HEK293 (cell line): ENCODE measurements at regions not wholly inside any gene's neighbourhood (a gene's known extent, or its start where the extent isn't known, plus 50 kb on each side); places are given as distances from the start of the nearest gene placed in this dataset.
A peak's percentile ranks its signal among the peaks of the same experiment; 100 is the strongest.

Source experiments
- CTCF ChIA-PET: fragments of 350-600 bp; formaldehyde crosslinking; extraction: SDS; loops from one replicate; lab custom pipeline; 2021; ENCODE audit warnings: antibody characterized with exemption; lab: Yijun Ruan, JAX
- POLR2A ChIA-PET: fragments of 300-600 bp; formaldehyde crosslinking; extraction: SDS; loops from one replicate; lab custom pipeline; 2020; ENCODE audit warnings: antibody characterized with exemption, inconsistent platforms; lab: Yijun Ruan, JAX
- H3K27ac ChIP-seq: fragments of 200-500 bp; sonication (Bioruptor generic); 2 replicates; pipeline ENCODE4 v1.5.1; 2014; ENCODE audit warnings: low read depth, low read length, control low read depth, inconsistent platforms; ENCODE audit errors: extremely low read depth
- H3K36me3 ChIP-seq, 2 experiments: fragments of 200-500 bp in 1 of 2; sonication (Bioruptor generic) in 1 of 2; 1 replicate in 1 of 2; 2 replicates in 1 of 2; pipeline ENCODE4 v1.5.1; 2014 to 2017; ENCODE audit warnings: inconsistent platforms in 2 of 2, low read length in 2 of 2; ENCODE audit not compliant: control insufficient read depth in 2 of 2, insufficient read depth in 1 of 2
- H3K4me1 ChIP-seq: fragments of 200-500 bp; sonication (Bioruptor generic); 2 replicates; pipeline ENCODE4 v1.5.1; 2014; ENCODE audit warnings: mild to moderate bottlenecking, low read length, inconsistent platforms; ENCODE audit not compliant: control insufficient read depth, insufficient read depth
- H3K4me3 ChIP-seq: 2 replicates; pipeline ENCODE4 v1.5.1; 2011; ENCODE audit warnings: low read depth, mild to moderate bottlenecking, control low read depth, low read length, moderate library complexity
- H3K9me3 ChIP-seq: fragments of 200-500 bp; sonication (Bioruptor generic); 2 replicates; pipeline ENCODE4 v1.5.1; 2014; ENCODE audit warnings: low read depth, low read length, inconsistent platforms; ENCODE audit not compliant: control insufficient read depth, insufficient read depth
- FEZF1 ChIP-seq: fragments of 450-650 bp; formaldehyde crosslinking; IDR thresholded peaks from 2 replicates; pipeline ENCODE4 v1.5.1; 2016; ENCODE audit warnings: missing biosample characterization, missing genetic modification characterization
- GLIS1 ChIP-seq: fragments of 450-650 bp; formaldehyde crosslinking; IDR thresholded peaks from 2 replicates; pipeline ENCODE4 v1.5.1; 2016; ENCODE audit warnings: missing biosample characterization, missing genetic modification characterization
- HIC1 ChIP-seq: fragments of 450-650 bp; formaldehyde crosslinking; IDR thresholded peaks from 2 replicates; pipeline ENCODE4 v1.5.1; 2016; ENCODE audit warnings: missing biosample characterization, missing genetic modification characterization
- HOXC10 ChIP-seq: sonication (generic); formaldehyde crosslinking; IDR thresholded peaks from 2 replicates; pipeline ENCODE4 v1.8.1; 2023; ENCODE audit warnings: mild to moderate bottlenecking, missing genetic modification reagents
- IKZF3 ChIP-seq: fragments of 450-650 bp; IDR thresholded peaks from 2 replicates; pipeline ENCODE4 v1.5.0; 2018; ENCODE audit warnings: missing biosample characterization, mild to moderate bottlenecking, missing genetic modification characterization, moderate library complexity
- KLF10 ChIP-seq: fragments of 450-650 bp; IDR thresholded peaks from 2 replicates; pipeline ENCODE4 v1.5.1; 2018; ENCODE audit warnings: missing biosample characterization, mild to moderate bottlenecking, missing genetic modification characterization
- PRDM6 ChIP-seq: fragments of 450-650 bp; formaldehyde crosslinking; IDR thresholded peaks from 2 replicates; pipeline ENCODE4 v1.5.1; 2017; ENCODE audit warnings: missing biosample characterization, missing genetic modification characterization
- TCF7L2 ChIP-seq: IDR thresholded peaks from 2 replicates; pipeline ENCODE4 v1.6.1; 2011; ENCODE audit warnings: low read depth, mild to moderate bottlenecking, inconsistent platforms, low read length, moderate library complexity, borderline replicate concordance
- ZBTB11 ChIP-seq: fragments of 450-650 bp; formaldehyde crosslinking; conservative IDR thresholded peaks from 2 replicates; pipeline ENCODE4 v1.5.1; 2016; ENCODE audit warnings: low read depth, missing biosample characterization, missing genetic modification characterization
- ZFP37 ChIP-seq: fragments of 450-650 bp; formaldehyde crosslinking; IDR thresholded peaks from 2 replicates; pipeline ENCODE4 v1.5.1; 2016; ENCODE audit warnings: missing biosample characterization, missing genetic modification characterization
- ZNF133 ChIP-seq: fragments of 450-650 bp; formaldehyde crosslinking; IDR thresholded peaks from 2 replicates; pipeline ENCODE4 v1.5.1; 2016; ENCODE audit warnings: missing biosample characterization, missing genetic modification characterization
- ZNF138 ChIP-seq: fragments of 450-650 bp; formaldehyde crosslinking; IDR thresholded peaks from 2 replicates; pipeline ENCODE4 v1.5.1; 2016; ENCODE audit warnings: missing biosample characterization, missing genetic modification characterization, borderline replicate concordance
- ZNF155 ChIP-seq: fragments of 450-650 bp; formaldehyde crosslinking; IDR thresholded peaks from 2 replicates; pipeline ENCODE4 v1.5.1; 2016; ENCODE audit warnings: missing biosample characterization, missing genetic modification characterization
- ZNF274 ChIP-seq, 2 experiments: fragments of 200-500 bp in 1 of 2; fragments of 450-650 bp in 1 of 2; sonication (Bioruptor generic) in 1 of 2; formaldehyde crosslinking in 1 of 2; IDR thresholded peaks; 2 replicates each; pipeline versions ENCODE4 v1.5.1 to v1.6.1; 2014 to 2016; ENCODE audit warnings: borderline replicate concordance in 1 of 2, inconsistent platforms in 1 of 2, low read length in 1 of 2, missing biosample characterization in 1 of 2, missing genetic modification characterization in 1 of 2
- ZNF335 ChIP-seq: fragments of 450-650 bp; formaldehyde crosslinking; conservative IDR thresholded peaks from 2 replicates; pipeline ENCODE4 v1.5.1; 2016; ENCODE audit warnings: missing biosample characterization, missing genetic modification characterization
- ZNF416 ChIP-seq: fragments of 450-650 bp; formaldehyde crosslinking; IDR thresholded peaks from 2 replicates; pipeline ENCODE4 v1.5.1; 2016; ENCODE audit warnings: missing biosample characterization, missing genetic modification characterization
- ZNF449 ChIP-seq: fragments of 450-650 bp; formaldehyde crosslinking; IDR thresholded peaks from 2 replicates; pipeline ENCODE4 v1.5.1; 2017; ENCODE audit warnings: missing biosample characterization, mild to moderate bottlenecking, missing genetic modification characterization, moderate library complexity
- ZNF48 ChIP-seq: fragments of 450-650 bp; formaldehyde crosslinking; IDR thresholded peaks from 2 replicates; pipeline ENCODE4 v1.5.1; 2016; ENCODE audit warnings: missing biosample characterization, missing genetic modification characterization
- ZNF488 ChIP-seq: fragments of 450-650 bp; formaldehyde crosslinking; IDR thresholded peaks from 2 replicates; pipeline ENCODE4 v1.5.1; 2016; ENCODE audit warnings: missing biosample characterization, missing genetic modification characterization
- ZNF623 ChIP-seq: fragments of 450-650 bp; formaldehyde crosslinking; IDR thresholded peaks from 2 replicates; pipeline ENCODE4 v1.5.1; 2016; ENCODE audit warnings: missing biosample characterization, missing genetic modification characterization
- ZNF843 ChIP-seq: fragments of 450-650 bp; formaldehyde crosslinking; IDR thresholded peaks from 2 replicates; pipeline ENCODE4 v1.5.1; 2016; ENCODE audit warnings: missing biosample characterization, missing genetic modification characterization
- ZSCAN5A ChIP-seq: fragments of 450-650 bp; formaldehyde crosslinking; IDR thresholded peaks from 2 replicates; pipeline ENCODE4 v1.5.1; 2016; ENCODE audit warnings: missing biosample characterization, missing genetic modification characterization
- ZXDB ChIP-seq: fragments of 450-650 bp; formaldehyde crosslinking; IDR thresholded peaks from 2 replicates; pipeline ENCODE4 v1.5.1; 2016; ENCODE audit warnings: missing biosample characterization, missing genetic modification characterization

GRCh38 chr7:33727315-33727714, 178.0 kb upstream of the BMPER start:
- Histone ChIP-seq H3K36me3 (no peaks in the 10 kb centered on the region), H3K4me3 (no peak overlapping the region), H3K9me3 (no peaks in the 10 kb centered on the region), H3K27ac (peak overlapping the region; percentile 53; the same call in 1 of the 2 replicates), H3K4me1 (peaks cover 63% of the 10 kb centered on the region)
- CTCF ChIA-PET: interaction anchor here (0.9 to 1.6 kb wide), 2 partner anchors 11 kb away, joined by 3 to 5 read pairs; no protein-coding TSS in a partner anchor
- POLR2A ChIA-PET: no interaction called here
- TF ChIP-seq ZNF416 (no peak), ZSCAN5A (tag by site-specific recombination) (no peak), ZBTB11 (no peak), ZNF274 (IDR thresholded peaks at IDR 0.05; ENCODE audit: low read length) (no peak), ZNF274 (tag by site-specific recombination; IDR thresholded peaks at IDR 0.05; ENCODE audit: borderline replicate concordance) (no peak), ZNF623 (tag by site-specific recombination) (no peak), ZNF155 (no peak), HOXC10 (CRISPR knock-in tag) (no peak), ZNF488 (tag by site-specific recombination) (no peak)

- CTCF ChIA-PET: interaction anchor here (1.0 to 1.7 kb wide), 3 partner anchors 11 to 166 kb away, joined by 3 to 4 read pairs (median 3); no protein-coding TSS in a partner anchor
- TF ChIP-seq HIC1 (tag by site-specific recombination) (0 out of 2 replicates have a peak, but pooled peaks have one; percentile 17), KLF10 (tag by site-specific recombination) (no peak), ZNF48 (tag by site-specific recombination) (no peak), ZNF138 (no peak), FEZF1 (tag by site-specific recombination) (peak; percentile 91), TCF7L2 (peak; percentile 78; the same call in 1 of the 2 replicates), ZNF449 (tag by site-specific recombination) (peak; percentile 31; the same call in 1 of the 2 replicates), GLIS1 (tag by site-specific recombination) (peak; percentile 92), PRDM6 (tag by site-specific recombination) (peak; percentile 72), ZFP37 (no peak), ZXDB (tag by site-specific recombination) (peak; percentile 46; the same call in 1 of the 2 replicates), ZNF335 (tag by site-specific recombination) (0 out of 2 replicates have a peak, but pooled peaks have one; percentile 23), ZNF843 (tag by site-specific recombination) (0 out of 2 replicates have a peak, but pooled peaks have one; percentile 30), IKZF3 (tag by site-specific recombination) (peak; percentile 55), ZNF133 (tag by site-specific recombination) (no peak)
These were observed 176.3 kb upstream of the BMPER start for GRCh38 chr7:33728873-33729551.

More at GRCh38 chr7:33728873-33729551, 176.3 kb upstream of the BMPER start:
- H3K4me1 ChIP-seq: peaks cover 56% of the 10 kb centered on the region
- POLR2A ChIA-PET: no interaction called here
- H3K36me3 ChIP-seq: no peaks in the 10 kb centered on the region
- no peaks in the 10 kb centered on the region for H3K9me3 ChIP-seq
- H3K4me3 ChIP-seq: no peak overlapping the region
- H3K27ac ChIP-seq: peak overlapping the region; percentile 88
